HG03378 (cell line): ENCODE measurements at regions not wholly inside any gene's neighbourhood (a gene's known extent, or its start where the extent isn't known, plus 50 kb on each side); places are given as distances from the start of the nearest gene placed in this dataset.
A peak's percentile ranks its signal among the peaks of the same experiment; 100 is the strongest.
"Not testable (repeated sequence)": the region's sequence is repeated elsewhere in the genome, so short reads cannot be mapped to it uniquely, and the experiment has no call there.

Experiments used
- ATAC-seq: cut with Tn5 transposase; IDR thresholded peaks from one replicate; pipeline ENCODE4 v1.9.1; 2021; ENCODE audit warnings: mild to moderate bottlenecking, moderate library complexity; ENCODE audit not compliant: unreplicated experiment

DNA sequence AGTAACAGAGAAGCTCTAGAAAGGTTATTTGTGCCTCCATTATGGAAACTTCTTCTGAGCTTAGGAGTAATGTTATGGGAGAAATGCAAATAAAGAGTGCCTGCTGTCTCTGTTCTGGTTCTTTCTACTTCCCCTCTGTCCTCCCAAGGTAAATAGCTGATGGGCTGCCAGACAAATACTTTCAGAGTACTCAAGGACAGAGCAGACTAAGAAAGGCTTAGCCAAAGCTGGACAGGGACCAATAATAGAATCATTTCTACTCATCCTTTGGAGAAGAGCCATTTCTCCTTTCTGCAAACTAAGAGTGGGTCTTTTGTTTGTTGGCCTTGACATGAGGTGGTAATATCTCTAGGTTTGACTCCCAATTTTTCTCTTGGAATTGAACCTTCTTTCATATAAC lies 136.1 kb downstream of the MID1IP1 start:
- no peak for ATAC-seq

DNA sequence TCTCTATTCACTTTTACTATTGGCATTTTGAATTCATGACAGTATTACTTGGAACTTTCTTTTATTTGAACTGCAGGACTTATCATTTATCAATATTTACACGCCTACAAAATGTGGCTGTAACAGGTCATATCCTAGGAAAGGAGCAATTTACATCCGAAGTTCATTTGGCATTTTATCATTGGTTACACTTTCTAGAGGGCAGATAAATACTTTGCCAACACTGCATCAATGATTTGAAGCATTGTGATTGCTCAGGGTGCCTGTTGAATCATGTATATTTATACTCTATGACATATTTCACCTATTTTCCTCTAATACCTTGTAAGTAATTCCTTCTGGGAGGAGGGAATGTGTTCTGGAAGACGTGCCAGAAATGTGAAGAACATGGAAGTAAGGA lies 136.7 kb downstream of the MID1IP1 start:
- no peak for ATAC-seq

DNA sequence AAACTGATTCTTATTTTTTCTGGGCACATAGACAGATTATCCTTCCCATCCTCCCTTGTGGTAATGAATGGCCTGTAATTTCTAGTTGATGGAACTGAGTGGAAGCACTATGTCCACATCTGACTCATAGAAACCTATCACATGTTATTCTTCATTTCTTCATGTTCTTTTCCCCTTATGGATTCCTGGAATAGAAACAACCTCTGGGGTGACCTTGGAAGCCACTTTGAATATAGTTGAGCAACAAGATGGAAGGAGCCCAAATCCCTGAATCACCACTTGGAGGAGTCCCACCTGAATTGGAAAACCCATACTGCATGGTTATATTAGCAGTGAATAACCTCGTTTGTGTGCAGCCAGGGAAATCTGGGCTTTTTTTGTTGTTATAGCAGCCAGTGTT lies 137.8 kb downstream of the MID1IP1 start:
- ATAC-seq = no peak

DNA sequence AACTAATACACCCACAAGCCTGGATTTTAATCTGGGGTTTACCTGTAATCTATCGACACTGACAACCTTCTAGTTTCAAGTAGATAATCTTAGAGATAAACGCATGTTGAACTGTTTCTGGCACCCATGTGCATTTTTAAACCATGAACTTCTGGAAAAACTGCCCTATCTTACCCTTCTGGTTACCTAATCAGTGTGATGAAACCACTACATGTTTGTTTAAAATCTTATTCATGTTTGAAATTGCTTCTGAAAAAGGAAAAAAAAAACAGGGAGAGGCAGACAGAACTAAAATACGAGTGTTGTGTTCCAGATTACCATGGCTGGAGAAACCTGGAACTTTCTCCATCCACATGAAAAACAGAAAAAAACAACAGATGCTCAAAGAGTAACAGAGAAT lies 139.3 kb downstream of the MID1IP1 start:
- ATAC-seq = no peak

DNA sequence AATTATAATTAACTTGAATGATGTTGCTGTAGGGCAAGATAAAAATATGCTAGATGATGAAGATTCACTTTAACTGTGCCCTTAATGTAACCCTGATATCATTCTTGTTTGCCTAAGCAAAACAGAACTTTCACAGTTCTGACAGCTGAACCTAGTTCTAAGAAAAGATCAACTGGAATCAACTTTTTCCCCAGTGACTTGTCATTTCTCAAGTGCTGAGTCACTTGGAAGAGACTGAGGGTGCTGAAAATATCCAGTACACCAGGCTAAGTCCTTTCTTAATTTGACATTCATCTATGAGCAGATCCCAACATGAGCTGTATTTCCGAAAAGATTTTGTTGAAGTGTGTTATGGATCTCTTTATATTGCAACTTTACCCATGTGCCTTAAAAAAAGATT lies 140.4 kb downstream of the MID1IP1 start:
- no peak for ATAC-seq

DNA sequence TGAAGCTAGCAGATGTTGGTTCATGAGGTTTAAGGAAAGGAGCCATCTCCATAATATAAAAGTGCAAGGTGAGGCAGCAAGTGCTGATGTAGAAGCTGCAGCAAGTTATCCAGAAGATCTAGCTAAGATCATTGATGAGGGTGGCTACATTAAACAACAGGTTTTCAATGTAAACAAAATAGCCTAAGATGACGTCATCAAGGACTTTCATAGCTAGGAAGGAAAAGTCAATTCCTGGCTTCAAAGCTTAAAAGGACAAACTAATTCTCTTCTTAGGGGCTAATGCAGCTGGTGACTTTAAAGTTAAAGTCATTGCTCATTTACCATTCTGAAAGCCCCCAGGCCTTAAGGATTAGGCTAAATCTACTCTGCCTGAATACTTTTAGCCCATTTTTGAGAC lies 141.9 kb downstream of the MID1IP1 start:
- ATAC-seq = no peak

DNA sequence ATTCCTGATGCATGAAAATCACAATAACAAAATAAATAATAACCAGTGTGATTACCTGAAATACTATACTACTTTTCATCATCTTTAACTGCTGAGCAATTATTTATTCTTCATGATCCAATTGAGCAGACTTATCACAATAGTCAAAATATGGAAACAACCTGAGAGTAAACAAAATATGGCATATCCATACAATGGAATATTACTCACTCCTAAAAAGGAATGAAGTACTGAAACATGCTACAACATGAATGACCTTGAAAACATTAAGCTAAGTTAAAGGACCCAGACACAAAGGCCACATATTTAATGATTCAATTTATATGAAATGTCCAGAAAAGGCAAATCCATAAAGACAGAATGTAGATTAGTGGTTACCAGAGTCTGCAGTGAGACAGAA lies 146.8 kb downstream of the MID1IP1 start:
- ATAC-seq = no peak

DNA sequence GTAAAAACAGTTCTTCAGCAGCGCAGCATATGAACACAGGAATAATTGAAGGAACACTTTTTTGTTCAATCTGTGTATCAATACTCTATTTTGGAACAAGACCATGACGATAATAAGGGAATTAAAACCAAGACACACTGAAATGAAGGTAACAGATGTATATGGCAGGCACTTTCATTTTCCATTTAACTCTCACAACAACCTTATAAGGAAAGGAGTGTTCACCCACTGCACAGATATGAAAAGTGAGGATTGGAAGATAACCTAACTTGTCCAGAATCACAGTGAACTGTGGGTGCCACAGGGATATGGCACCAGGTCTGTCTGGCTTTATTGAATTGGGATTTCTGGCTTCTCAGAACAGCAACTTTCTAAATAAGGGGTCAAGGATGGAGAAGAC lies 153.3 kb downstream of the MID1IP1 start:
- ATAC-seq = no peak

DNA sequence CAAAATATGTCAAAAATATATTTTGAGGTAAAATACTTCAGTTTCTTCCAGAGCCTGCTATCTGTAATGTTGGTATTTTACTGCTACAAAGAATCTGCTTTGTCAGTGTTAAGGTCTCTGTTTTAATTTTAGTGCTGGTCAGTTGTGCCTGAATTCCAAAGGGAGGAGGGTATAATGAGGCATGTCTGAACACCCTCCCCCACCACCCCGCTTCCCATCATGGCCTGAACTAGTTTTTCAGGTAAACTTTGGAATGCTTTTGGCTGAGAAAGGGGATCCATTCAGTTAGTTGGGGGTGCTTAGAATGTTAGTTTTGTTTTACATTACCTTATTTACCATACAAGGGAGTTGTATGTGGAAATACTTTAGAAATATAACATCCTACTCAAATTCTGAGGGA lies 158.5 kb downstream of the MID1IP1 start:
- no peak for ATAC-seq

DNA sequence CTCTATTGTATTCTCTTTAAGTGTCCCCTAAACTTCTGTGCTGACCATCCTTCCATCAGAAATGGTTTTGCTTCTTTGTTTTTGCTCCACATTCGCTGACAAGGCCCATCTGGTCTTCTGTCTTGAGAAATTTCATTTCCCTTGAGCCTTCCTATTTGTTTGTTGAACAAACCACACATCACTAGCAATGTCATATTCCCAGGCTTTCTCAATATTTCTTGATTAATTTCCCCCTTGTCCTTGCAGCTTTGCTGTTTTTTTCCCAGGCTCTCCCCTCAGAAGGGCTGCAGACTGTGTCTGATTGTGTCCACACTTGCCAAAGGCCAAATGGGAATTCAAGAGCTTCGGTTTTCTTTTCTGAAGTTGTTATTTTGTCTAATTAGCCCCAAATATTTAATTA lies 158.9 kb downstream of the MID1IP1 start:
- ATAC-seq = no peak

DNA sequence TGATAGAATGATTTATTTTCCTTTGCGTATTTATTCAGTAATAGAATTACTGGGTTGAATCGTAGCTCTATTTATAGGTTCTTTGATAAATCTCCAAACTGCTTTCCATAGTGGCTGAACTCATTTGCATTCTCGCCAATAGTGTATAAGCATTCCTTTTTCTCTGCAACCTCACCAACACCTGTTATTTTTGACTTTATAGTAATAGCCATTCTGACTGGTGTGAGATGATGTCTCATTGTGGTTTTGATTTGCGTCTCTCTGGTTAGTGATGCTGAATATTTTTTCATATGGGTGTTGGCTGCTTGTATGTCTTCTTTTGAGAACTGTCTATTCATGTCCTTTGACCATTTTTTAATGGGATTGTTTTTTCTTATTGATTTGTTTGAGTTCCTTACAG lies 160.7 kb downstream of the MID1IP1 start:
- no peak for ATAC-seq

DNA sequence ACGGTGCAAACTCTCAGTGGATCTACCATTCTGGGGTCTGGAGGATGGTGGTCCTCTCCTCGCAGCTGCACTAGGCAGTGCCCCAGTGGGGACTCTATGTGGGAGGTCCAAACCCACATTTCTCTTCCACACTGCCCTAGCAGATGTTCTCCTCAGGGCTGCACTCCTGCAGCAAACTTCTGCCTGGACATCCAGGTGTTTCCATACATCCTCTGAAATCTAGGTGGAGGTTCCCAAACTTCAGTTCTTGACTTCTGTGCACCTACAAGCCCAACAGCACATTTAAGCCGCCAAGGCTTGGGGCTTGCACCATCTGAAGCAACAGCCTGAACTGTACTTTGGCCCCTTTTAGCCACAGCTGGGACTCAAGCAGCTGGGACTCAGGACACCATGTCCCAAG lies 162.0 kb downstream of the MID1IP1 start:
- not testable (repeated sequence) for ATAC-seq

DNA sequence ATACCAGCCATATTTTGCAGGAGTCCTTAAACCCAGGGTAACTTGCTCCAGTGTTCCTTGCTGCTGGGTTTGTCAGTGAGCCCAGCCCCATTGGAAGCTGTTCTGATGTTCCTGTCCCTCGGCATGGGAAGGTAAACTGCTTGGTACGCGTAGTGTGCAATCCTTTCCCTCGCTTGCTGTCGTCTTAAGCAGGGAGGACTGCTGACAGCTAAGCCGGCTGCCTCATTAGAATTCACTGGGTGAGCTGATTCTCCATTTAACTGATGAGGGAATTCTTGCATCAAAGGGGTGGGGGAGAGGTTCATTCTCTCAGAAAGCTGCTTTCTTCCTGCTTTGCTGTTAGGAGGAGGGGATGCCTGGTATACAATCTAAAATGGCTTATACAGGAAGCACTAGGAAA lies 164.6 kb downstream of the MID1IP1 start:
- no peak for ATAC-seq

DNA sequence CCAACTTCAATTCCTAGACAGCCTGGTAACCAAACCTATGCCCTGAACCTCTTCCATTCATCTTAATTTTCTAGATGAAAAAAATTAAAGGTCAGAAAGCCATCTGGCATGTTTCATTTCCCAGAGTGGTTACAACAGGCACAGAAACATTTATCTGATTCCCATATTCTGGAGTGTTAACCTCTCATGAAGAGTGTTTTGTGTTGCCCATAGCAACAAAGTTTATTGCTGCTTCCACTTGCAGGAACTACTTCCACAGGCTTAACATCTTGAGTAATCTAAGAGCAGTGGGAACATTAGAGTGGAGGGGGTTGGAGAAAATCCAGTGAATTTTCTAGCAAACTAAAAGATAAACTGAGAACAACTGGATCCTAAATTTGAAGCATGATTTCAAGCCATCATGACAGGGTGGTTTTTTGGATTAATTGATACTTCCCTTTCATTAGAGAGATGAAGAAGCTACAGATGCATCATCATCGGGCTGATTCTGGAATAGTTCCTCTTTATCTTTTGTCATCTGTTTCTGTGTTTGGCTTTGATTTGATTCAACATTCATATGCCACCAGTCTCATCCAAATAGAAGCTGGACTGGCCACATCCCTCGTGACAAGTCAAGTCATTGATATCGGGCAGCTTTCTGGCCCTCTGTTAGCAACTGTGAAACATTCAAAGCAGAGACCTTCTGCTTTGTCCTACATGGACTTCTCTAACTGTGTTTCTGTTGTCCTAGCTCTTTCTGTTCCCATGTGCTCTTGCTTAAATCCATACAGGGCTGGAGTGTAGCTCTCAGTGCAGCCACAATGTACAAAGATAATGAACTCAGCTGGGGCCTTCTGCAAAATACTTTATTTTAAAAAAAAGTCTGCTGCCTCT lies 167.3 kb downstream of the MID1IP1 start:
- ATAC-seq = no peak

DNA sequence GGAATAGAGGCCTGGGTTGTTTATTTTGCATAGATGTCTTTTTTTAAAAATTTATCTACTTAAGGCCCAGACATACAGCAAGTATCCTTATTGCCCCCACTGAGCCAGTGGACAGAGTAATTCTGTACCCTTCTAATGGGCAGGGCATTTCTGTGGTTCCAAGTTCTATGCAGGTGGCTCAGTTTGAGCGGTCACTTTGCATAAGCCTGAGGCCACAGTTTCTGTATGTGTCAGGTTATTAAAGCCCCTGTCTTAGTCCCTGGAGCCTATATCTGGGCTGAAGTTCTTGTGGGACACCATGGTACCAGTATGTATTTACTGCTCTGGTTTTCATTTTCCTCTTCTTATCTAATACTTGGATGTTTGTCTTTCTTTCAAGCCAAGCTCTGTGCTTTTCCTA lies 168.8 kb downstream of the MID1IP1 start:
- peak; percentile 70 for ATAC-seq

DNA sequence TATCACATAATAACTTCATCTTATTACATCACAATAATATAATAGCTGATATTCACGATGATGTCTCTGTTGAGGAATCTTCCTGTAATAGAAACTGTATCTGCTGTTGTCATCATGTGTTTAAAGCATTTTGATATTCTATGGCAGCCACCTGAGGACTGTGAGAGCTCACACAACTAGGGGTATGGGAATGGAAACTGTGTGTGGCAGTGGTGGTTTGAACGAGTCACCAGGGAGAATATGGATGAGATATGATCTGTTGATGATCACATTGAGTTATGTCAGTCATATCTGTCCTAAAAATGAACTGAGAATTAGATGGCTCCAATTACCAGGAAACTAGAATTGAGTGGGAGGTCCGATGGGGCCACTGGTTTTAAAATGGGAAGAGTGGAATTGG lies 169.6 kb downstream of the MID1IP1 start:
- ATAC-seq = no peak

DNA sequence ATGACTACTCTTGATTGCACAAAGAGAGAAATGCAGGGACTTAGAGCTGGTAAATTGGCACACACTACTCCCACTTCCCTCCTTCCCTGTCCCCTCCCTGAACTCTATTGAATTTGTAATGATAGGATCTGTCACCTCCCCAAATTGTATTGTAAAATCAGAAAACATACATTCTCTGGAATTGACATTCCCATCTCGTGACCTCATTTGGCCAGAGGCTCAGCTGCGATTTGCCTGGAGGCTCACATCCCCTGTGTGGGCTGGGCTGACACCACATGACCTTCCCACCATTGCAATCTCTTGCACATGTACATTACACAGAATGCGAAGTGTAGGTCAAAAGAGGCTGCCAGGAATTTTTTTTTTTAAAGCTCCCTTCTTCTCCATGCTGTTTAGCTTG lies 172.1 kb downstream of the MID1IP1 start:
- no peak for ATAC-seq

DNA sequence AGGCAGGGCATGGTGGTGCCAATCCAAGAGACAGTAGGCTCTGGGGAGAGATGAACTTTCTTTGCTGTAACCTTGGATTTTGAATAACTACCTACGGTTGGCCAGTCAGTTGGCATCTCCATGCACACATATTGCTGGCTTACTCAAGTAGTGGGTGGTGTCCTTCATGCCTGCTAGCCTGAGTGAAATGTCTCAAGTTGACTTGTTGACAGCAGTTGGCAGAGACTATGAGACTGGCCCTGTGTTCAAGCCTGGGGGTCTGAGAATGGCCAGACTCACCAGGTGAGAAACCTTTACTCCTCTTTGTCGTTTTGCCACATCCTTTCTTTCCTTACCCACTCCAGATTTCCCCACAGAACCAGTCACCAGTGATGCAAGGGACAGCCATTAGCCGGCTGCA lies 173.3 kb downstream of the MID1IP1 start:
- no peak for ATAC-seq

DNA sequence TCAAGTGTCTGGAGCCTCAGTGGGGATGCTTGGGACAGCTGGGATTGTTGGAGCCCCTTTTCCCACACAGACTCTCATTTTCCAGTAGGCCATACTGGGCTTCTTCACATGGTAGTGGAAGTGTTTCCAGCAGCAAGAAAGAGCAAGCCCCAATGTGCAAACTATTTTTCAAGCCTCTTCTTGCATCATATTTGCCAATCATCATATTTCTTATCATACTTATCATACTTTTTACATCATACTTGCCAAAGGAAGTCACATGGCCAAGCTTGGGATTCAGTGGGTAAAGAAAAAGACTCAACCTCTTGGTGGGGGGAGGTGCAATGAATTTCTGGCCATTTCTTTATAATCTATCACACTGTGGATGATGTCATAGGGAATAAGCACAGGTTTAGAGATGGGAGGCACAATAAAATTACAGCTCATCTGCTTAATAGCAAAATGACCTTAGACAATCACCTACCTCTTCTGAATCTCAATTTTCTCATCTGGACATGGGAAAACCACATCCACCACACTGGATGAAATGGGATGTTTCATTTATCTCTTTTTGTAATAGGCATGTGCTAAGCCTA lies 174.2 kb downstream of the MID1IP1 start:
- no peak for ATAC-seq

DNA sequence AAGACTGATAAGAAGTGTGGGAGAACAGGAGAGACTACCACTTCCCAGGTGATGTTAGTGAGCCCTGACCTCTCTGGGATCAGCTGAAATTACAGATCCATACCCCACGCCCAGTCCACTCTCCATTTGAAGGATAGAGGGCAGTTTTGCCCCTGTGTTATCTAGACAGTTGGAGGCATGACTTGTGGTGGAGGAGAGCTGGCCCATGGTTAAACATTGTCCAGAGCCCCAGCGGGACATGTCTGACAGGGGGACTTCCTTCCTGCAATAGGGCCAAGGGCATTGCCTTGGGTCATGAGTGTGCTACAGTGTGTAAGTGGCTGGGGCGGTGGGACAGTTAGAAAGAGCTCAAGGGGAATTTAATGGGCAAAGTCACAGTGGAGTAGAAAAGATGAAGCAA lies 181.1 kb downstream of the MID1IP1 start:
- ATAC-seq = no peak

DNA sequence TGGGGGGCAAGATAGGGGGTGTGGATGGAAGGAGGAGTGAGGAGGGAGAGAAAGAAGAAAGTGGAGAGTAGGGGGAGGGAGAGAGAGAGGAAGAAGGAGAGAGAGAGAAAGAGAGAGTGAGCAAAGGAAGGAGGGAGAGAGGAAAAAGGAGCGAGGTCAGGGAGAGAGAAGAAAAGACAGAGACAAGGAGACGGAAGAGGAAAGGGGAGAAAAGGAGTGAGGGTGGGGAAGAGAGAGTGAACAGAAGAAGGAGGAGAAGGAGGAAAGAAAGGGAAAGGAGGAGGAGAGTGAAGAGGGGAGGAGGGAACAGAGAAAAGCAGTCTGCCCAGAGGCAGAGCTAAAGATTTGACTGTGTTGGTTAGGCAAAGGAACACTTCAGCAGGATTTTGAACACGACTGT lies 181.6 kb downstream of the MID1IP1 start:
- no peak for ATAC-seq

DNA sequence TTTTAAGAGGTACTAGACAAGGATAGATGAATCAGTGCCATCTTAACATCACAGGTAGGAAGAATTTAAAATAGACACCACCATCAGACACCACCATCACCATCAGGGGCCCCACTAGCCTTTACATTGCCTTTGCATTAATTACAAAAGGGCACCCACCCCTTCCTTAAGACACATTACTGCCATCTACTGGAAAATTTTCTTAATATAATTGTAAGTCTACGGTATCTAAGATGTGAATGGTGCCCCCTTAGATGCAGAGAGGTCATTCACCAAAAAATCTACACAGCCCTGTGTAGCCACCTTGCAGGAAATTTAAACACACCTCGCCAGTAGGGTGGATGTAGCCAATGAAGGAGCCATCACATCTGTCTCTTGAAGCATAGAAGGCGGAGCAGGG lies 184.1 kb downstream of the MID1IP1 start:
- ATAC-seq = no peak

DNA sequence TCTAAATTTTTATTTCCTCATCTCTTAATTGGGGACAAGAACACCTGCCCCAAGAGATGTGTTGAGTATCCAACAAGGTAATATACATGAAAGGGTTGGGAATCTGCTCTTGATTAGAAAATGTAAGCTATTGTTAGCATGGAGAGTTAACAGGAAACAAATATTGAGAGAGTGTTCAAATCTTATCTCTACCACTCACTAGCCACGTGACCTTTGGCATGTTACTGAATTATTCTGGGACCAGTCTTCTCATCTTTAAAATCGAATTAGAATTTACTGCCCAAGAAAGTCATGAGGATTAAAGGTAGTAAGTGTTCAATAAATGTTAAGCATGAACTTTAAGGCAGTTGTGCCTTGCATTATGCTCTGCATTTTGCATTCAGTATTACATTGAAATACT lies 184.7 kb downstream of the MID1IP1 start:
- no peak for ATAC-seq
